HepG2 (cell line): ENCODE measurements at regions not wholly inside any gene's neighbourhood (a gene's known extent, or its start where the extent isn't known, plus 50 kb on each side); places are given as distances from the start of the nearest gene placed in this dataset.

ENCODE experiments used
- ATAC-seq: fragments of 200-7000 bp; cut with Tn5 transposase; 3 replicates; pipeline ENCODE4 v1.9.1; 2020; ENCODE audit warnings: mild to moderate bottlenecking, moderate library complexity
- BruUV-seq: library from RNA; stranded (reverse); fragments of 400-500 nt; replicated peaks from 2 replicates; lab custom pipeline; 2021; lab: Mats Ljungman, UMichigan
- CTCF ChIA-PET: fragments of 300-600 bp; formaldehyde crosslinking; extraction: SDS; loops from one replicate; lab custom pipeline; 2021; ENCODE audit warnings: low total read pairs, inconsistent platforms, low intra/inter-chr PET ratio; lab: Yijun Ruan, JAX
- POLR2A ChIA-PET: fragments of 350-600 bp; sonication (Branson Sonifier 250); formaldehyde crosslinking; loops from one replicate; lab custom pipeline; 2020; ENCODE audit warnings: antibody characterized with exemption, inconsistent platforms; lab: Yijun Ruan, JAX
- DNase-seq: peaks from one replicate; pipeline ENCODE4 v3.0.0-alpha.2; 2015; ENCODE audit warnings: low spot score
- FAIRE-seq: peaks from 3 replicates; lab custom pipeline; 2011; peaks lifted over from hg19 to GRCh38; lab: Jason Lieb, UNC
- H2AFZ ChIP-seq: one replicate; pipeline ENCODE4 v1.6.1; 2011; ENCODE audit warnings: low read length, inconsistent platforms
- H3K27ac ChIP-seq: fragments of 300-600 bp; 3 replicates; pipeline ENCODE4 v1.8.0; 2011; ENCODE audit warnings: mixed run types, mild to moderate bottlenecking, mixed read lengths, low read length, inconsistent platforms; ENCODE audit not compliant: insufficient read depth; ENCODE audit errors: extremely low read length
- H3K27me3 ChIP-seq, 2 experiments: fragments of 200-600 bp in 1 of 2; 2 replicates in 1 of 2; 3 replicates in 1 of 2; pipeline versions ENCODE4 v1.6.0 to v1.8.0; 2011; ENCODE audit warnings: low read length in 2 of 2, mild to moderate bottlenecking in 2 of 2, moderate library complexity in 2 of 2, inconsistent platforms in 1 of 2; ENCODE audit not compliant: insufficient read depth in 2 of 2, control insufficient read depth in 1 of 2
- H3K36me3 ChIP-seq, 2 experiments: fragments of 200-600 bp in 1 of 2; replicated peaks in 1 of 2; 2 replicates in 1 of 2; 3 replicates in 1 of 2; pipeline versions ENCODE4 v1.5.1 to v1.8.0; 2011; ENCODE audit warnings: low read length in 2 of 2, inconsistent platforms in 1 of 2; ENCODE audit not compliant: insufficient read depth in 2 of 2, control insufficient read depth in 1 of 2
- H3K4me1 ChIP-seq: 2 replicates; pipeline ENCODE4 v1.5.1; 2012; ENCODE audit warnings: low read length, inconsistent platforms; ENCODE audit not compliant: insufficient read depth
- H3K4me2 ChIP-seq: 2 replicates; pipeline ENCODE4 v1.6.0; 2011; ENCODE audit warnings: low read depth, low read length, inconsistent platforms
- H3K4me3 ChIP-seq, 3 experiments: fragments of 200-600 bp in 1 of 3; sonication (generic), shearing (Covaris generic) in 1 of 3; replicated peaks in 1 of 3; 2 replicates each; pipeline ENCODE4 v1.5.1; 2011 to 2016; ENCODE audit warnings: low read length in 3 of 3, inconsistent platforms in 2 of 3, low read depth in 2 of 3, mild to moderate bottlenecking in 2 of 3, control low read depth in 1 of 3, mixed read lengths in 1 of 3; ENCODE audit not compliant: insufficient read depth in 1 of 3
- H3K79me2 ChIP-seq: one replicate; pipeline ENCODE4 v1.6.1; 2011; ENCODE audit warnings: low read length, inconsistent platforms; ENCODE audit not compliant: insufficient read depth
- H3K9ac ChIP-seq: 2 replicates; pipeline ENCODE4 v1.6.0; 2011; ENCODE audit warnings: mild to moderate bottlenecking, low read depth, low read length, inconsistent platforms; ENCODE audit not compliant: insufficient read depth
- H3K9me3 ChIP-seq: 2 replicates; pipeline ENCODE4 v1.5.1; 2012; ENCODE audit warnings: mild to moderate bottlenecking, low read length
- H4K20me1 ChIP-seq: 2 replicates; pipeline ENCODE4 v1.6.0; 2011; ENCODE audit warnings: inconsistent platforms, mild to moderate bottlenecking, low read length, moderate library complexity; ENCODE audit not compliant: insufficient read depth
- CCDC6 ChIP-seq: sonication (generic); formaldehyde crosslinking; IDR thresholded peaks from 2 replicates; pipeline ENCODE4 v1.8.1; 2022; ENCODE audit warnings: mild to moderate bottlenecking, missing genetic modification reagents, moderate library complexity
- CENPT ChIP-seq: sonication (generic); formaldehyde crosslinking; IDR thresholded peaks from 2 replicates; pipeline ENCODE4 v1.8.0; 2022; ENCODE audit warnings: low read depth, mild to moderate bottlenecking, moderate library complexity, missing genetic modification reagents
- CREB3 ChIP-seq: sonication (generic); formaldehyde crosslinking; IDR thresholded peaks from 2 replicates; pipeline ENCODE4 v1.5.0; 2020; ENCODE audit warnings: missing genetic modification reagents
- HDAC6 ChIP-seq: fragments of 200-600 bp; sonication (generic); IDR thresholded peaks from 2 replicates; pipeline ENCODE4 v1.7.0; 2017; ENCODE audit warnings: mild to moderate bottlenecking, antibody characterized with exemption, low read length, low read depth
- HIC2 ChIP-seq: sonication (generic); formaldehyde crosslinking; IDR thresholded peaks from 2 replicates; pipeline ENCODE4 v1.9.0; 2022; ENCODE audit warnings: low read depth, missing genetic modification reagents
- NFE2 ChIP-seq: sonication (generic); formaldehyde crosslinking; IDR thresholded peaks from 2 replicates; pipeline ENCODE4 v1.4.0; 2020; ENCODE audit warnings: missing genetic modification reagents
- POGZ ChIP-seq: sonication (generic); formaldehyde crosslinking; IDR thresholded peaks from 2 replicates; pipeline ENCODE4 v1.4.0; 2020; ENCODE audit warnings: mild to moderate bottlenecking, missing genetic modification reagents
- SKIL ChIP-seq: sonication (generic); formaldehyde crosslinking; IDR thresholded peaks from 2 replicates; pipeline ENCODE4 v1.8.0; 2022; ENCODE audit warnings: missing genetic modification reagents, mild to moderate bottlenecking, moderate library complexity, borderline replicate concordance
- ZFP1 ChIP-seq: IDR thresholded peaks from 2 replicates; pipeline ENCODE4 v1.6.1; 2016
- ZIK1 ChIP-seq: sonication (generic); formaldehyde crosslinking; IDR thresholded peaks from 2 replicates; pipeline ENCODE4 v1.5.0; 2020; ENCODE audit warnings: mild to moderate bottlenecking, low read depth, missing genetic modification reagents, borderline replicate concordance
- ZNF160 ChIP-seq: sonication (generic); formaldehyde crosslinking; IDR thresholded peaks from 2 replicates; pipeline ENCODE4 v1.8.0; 2022; ENCODE audit warnings: mild to moderate bottlenecking, inconsistent platforms, missing genetic modification reagents
- ZNF292 ChIP-seq: sonication (generic); formaldehyde crosslinking; IDR thresholded peaks from 2 replicates; pipeline ENCODE4 v1.8.1; 2022; ENCODE audit warnings: mild to moderate bottlenecking, low read depth, missing genetic modification reagents, borderline replicate concordance
- ZNF709 ChIP-seq: sonication (generic); formaldehyde crosslinking; IDR thresholded peaks from 2 replicates; pipeline ENCODE4 v1.5.0; 2020; ENCODE audit warnings: mild to moderate bottlenecking, missing genetic modification reagents
- ZNF749 ChIP-seq: sonication (generic); formaldehyde crosslinking; IDR thresholded peaks from 2 replicates; pipeline ENCODE4 v1.8.0; 2022; ENCODE audit warnings: mild to moderate bottlenecking, missing genetic modification reagents, moderate library complexity, borderline replicate concordance
- WGBS: methylation state at CpG from one replicate; pipeline ENCODE4 v1.1.6; 2017; ENCODE audit warnings: low lambda C conversion rate; 5-methylcytosine and 5-hydroxymethylcytosine counted together
- in situ Hi-C: cut with HindIII; loops from 2 replicates; pipeline ENCODE4 v1.10.0; 2017; ENCODE audit warnings: low pct_unique_long_range_greater_than_20kb; ENCODE audit not compliant: extremely low pct_ligation_motif_present
- intact Hi-C: fragments of 100-400 bp; cut with micrococcal nuclease; formaldehyde crosslinking; loops from one replicate; pipeline ENCODE4 v1.10.0; 2022; ENCODE audit not compliant: unreplicated experiment

- H3K9me3 ChIP-seq, result no peaks in the 10 kb centered on the region
- no peaks in the 10 kb centered on the region for H3K27me3 ChIP-seq
- TF ChIP-seq ZIK1 (no peak), HDAC6 (no peak), POGZ (CRISPR knock-in tag) (no peak), CCDC6 (CRISPR knock-in tag) (no peak), ZFP1 (CRISPR knock-in tag) (no peak), ZNF160 (no peak), ZNF709 (CRISPR knock-in tag) (no peak)
- no peak for DNase-seq
- H3K27ac ChIP-seq, result no peak overlapping the region
- H3K79me2 ChIP-seq, result no peaks in the 10 kb centered on the region
- H3K9ac ChIP-seq, result no peak overlapping the region
- in situ Hi-C loops, result no loop called here
- H2AFZ ChIP-seq, result no peak overlapping the region
- WGBS, result 38% methylated on average over 4 of the region's 4 CpGs
- FAIRE-seq, result no peak
- POLR2A ChIA-PET, result no interaction called here
- no peaks in the 10 kb centered on the region for H3K36me3 ChIP-seq
- H3K4me2 ChIP-seq, result no peak overlapping the region
- BruUV-seq, result no TSS peak
- no peak for ATAC-seq
- intact Hi-C loops, result no loop called here
- no peak overlapping the region for H3K4me3 ChIP-seq
- H3K4me1 ChIP-seq, result no peaks in the 10 kb centered on the region
- CTCF ChIA-PET, result no interaction called here
- H4K20me1 ChIP-seq, result no peaks in the 10 kb centered on the region
Observed at GRCh38 chrX:13265549-13266132, 54.2 kb downstream of the ATXN3L start.

GRCh38 chrX:13265111-13265510, 54.7 kb downstream of the ATXN3L start:
- no peaks in the 10 kb centered on the region for H3K27me3 ChIP-seq
- H3K36me3 ChIP-seq, result no peaks in the 10 kb centered on the region
- CTCF ChIA-PET, result no interaction called here
- FAIRE-seq, result no peak
- no TSS peak for BruUV-seq
- H3K79me2 ChIP-seq, result no peaks in the 10 kb centered on the region
- H3K4me3 ChIP-seq, result no peak overlapping the region
- H3K4me2 ChIP-seq, result no peak overlapping the region
- in situ Hi-C loops, result no loop called here
- H3K9ac ChIP-seq, result no peak overlapping the region
- no peaks in the 10 kb centered on the region for H3K9me3 ChIP-seq
- 5% methylated on average over 1 of the region's 1 CpG for whole genome bisulfite sequencing
- POLR2A ChIA-PET, result no interaction called here
- H4K20me1 ChIP-seq, result no peaks in the 10 kb centered on the region
- intact Hi-C loops, result no loop called here
- no peak overlapping the region for H3K27ac ChIP-seq
- no peak overlapping the region for H2AFZ ChIP-seq
- H3K4me1 ChIP-seq, result no peaks in the 10 kb centered on the region
- no peak for DNase-seq
- ATAC-seq, result no peak
- TF ChIP-seq CREB3 (CRISPR knock-in tag), result no peak
- TF ChIP-seq NFE2 (CRISPR knock-in tag), result no peak
- no peak for TF ChIP-seq ZNF749 (CRISPR knock-in tag)
- no peak for TF ChIP-seq HIC2 (CRISPR knock-in tag)
- no peak for TF ChIP-seq ZNF292 (CRISPR knock-in tag)
- no peak for TF ChIP-seq CENPT
- TF ChIP-seq SKIL, result no peak
